Effector memory CD8-positive, alpha-beta T cell (primary cell): ENCODE measurements at regions not wholly inside any gene's neighbourhood (a gene's known extent, or its start where the extent isn't known, plus 50 kb on each side); places are given as distances from the start of the nearest gene placed in this dataset.
"Not testable (repeated sequence)": the region's sequence is repeated elsewhere in the genome, so short reads cannot be mapped to it uniquely, and the experiment has no call there.

Experiments
- ATAC-seq: fragments of 150-1000 bp; cut with Tn5 transposase; replicated peaks from 2 replicates; pipeline ENCODE4 v1.10.0; 2021; ENCODE audit warnings: mild to moderate bottlenecking, moderate library complexity
- DNase-seq, 3 experiments: peaks; one replicate each; pipeline ENCODE4 v3.0.0; 2021
- H3K27ac Mint-ChIP-seq, 2 donors: one replicate each; pipeline ENCODE4 v1.8.0; 2022; ENCODE audit warnings: mild to moderate bottlenecking in 2 of 2, mixed read lengths in 2 of 2, moderate library complexity in 2 of 2
- H3K27me3 Mint-ChIP-seq, 2 donors: one replicate each; pipeline ENCODE4 v1.8.0; 2022; ENCODE audit warnings: mixed read lengths in 2 of 2
- H3K36me3 Mint-ChIP-seq: one replicate; pipeline ENCODE4 v1.8.0; 2022; ENCODE audit warnings: mild to moderate bottlenecking, moderate library complexity, mixed read lengths; ENCODE audit not compliant: insufficient read depth
- H3K4me1 Mint-ChIP-seq, 2 donors: one replicate each; pipeline ENCODE4 v1.8.0; 2022; ENCODE audit warnings: low read depth in 2 of 2, mixed read lengths in 2 of 2
- H3K4me3 Mint-ChIP-seq, 2 donors: one replicate each; pipeline ENCODE4 v1.8.0; 2022; ENCODE audit warnings: mild to moderate bottlenecking in 2 of 2, mixed read lengths in 2 of 2, moderate library complexity in 2 of 2
- H3K9me3 Mint-ChIP-seq, 2 donors: one replicate each; pipeline ENCODE4 v1.8.0; 2022; ENCODE audit warnings: mixed read lengths in 2 of 2

DNA sequence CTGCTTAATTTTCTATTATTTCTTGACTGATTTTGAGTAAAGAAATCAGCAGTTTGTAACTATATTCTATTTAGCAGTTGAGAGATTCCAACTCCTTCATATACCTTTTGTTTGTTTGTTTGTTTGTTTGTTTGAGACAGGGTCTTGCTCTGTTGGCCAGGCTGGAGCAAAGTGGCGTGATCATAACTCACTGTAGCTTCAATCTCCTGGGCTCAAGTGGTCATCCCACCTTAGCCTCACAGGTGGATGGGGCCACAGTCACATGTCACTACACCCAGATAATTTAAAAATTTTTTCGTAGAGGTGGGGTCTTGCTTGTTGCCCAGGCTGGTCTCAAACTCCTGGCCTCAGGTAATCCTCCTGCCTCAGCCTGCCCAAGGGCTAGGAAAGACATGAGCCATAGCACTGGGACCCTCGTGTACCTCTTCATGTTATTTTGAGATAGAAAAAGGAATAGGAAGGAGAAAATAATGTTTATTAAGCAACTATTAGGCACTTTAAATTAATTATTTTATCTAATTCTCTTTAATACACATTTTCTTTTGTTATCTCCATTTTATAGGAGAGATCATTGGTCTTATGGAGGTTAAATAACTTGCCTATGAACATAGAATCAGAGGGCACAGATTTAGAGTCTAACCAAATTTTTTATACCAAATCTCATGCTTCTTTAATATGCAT is 133.0 kb downstream of the ZNF608 start:
- DNase-seq, result no peak
- Mint-ChIP-seq H3K4me1 (no peaks in the 10 kb centered on the region), H3K4me3 (no peak overlapping the region), H3K27ac (no peak overlapping the region), H3K27me3 (no peaks in the 10 kb centered on the region), H3K9me3 (peaks cover 4 to 7% of the 10 kb centered on the region in 2 donors), H3K36me3 (no peaks in the 10 kb centered on the region)
- no peak for ATAC-seq

DNA sequence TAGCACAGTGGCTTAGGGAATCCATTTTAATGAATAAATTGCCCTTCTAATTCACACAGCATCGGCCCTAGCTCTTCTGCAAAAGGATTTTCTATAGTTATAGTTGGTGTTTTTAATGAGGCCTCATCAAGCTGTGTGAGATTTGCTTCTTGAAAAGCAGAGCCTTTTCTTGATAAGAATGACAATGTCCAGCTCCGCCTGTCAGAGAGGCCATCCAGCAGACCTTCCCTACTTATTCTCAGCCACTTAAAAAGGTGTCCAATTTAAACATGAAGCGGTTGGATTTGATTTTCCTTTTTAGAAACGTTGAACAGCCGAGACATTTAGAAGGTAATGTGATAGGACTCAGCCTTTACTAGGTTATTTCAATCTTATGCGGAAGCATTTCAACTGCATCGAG is 134.4 kb downstream of the ZNF608 start:
- Mint-ChIP-seq H3K9me3 (peaks cover 14 to 15% of the 10 kb centered on the region in 2 donors), H3K27me3 (no peaks in the 10 kb centered on the region), H3K4me1 (no peaks in the 10 kb centered on the region), H3K4me3 (no peak overlapping the region), H3K36me3 (no peaks in the 10 kb centered on the region), H3K27ac (no peak overlapping the region)
- no peak for DNase-seq
- no peak for ATAC-seq

DNA sequence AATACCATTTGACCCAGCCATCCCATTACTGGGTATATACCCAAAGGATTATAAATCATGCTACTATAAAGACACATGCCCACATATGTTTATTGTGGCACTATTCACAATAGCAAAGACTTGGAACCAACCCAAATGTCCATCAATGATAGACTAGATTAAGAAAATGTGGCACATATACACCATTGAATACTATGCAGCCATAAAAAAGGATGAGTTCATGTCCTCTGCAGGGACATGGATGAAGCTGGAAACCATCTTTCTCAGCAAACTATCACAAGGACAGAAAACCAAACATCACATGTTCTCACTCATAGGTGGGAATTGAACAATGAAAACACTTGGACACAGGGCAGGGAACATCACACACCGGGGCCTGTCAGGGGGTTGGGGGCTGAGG is 135.2 kb downstream of the ZNF608 start:
- not testable (repeated sequence) for H3K36me3 Mint-ChIP-seq, H3K27ac Mint-ChIP-seq, H3K4me1 Mint-ChIP-seq, H3K27me3 Mint-ChIP-seq, H3K4me3 Mint-ChIP-seq, DNase-seq, ATAC-seq
- H3K9me3 Mint-ChIP-seq, result peaks cover 14 to 15% of the 10 kb centered on the region in 2 donors

DNA sequence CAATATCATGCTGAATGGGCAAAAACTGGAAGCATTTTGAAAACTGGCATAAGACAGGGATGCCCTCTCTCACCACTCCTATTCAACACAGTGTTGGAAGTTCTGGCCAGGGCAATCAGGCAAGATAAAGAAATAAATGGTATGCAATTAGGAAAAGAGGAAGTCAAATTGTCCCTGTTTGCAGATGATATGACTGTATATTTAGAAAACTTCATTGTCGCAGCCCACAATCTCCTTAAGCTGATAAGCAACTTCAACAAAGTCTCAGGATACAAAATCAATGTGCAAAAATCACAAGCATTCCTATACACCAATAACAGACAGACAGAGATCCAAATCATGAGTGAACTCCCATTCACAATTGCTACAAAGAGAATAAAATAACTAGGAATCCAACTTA is 136.8 kb downstream of the ZNF608 start:
- H3K27ac Mint-ChIP-seq, H3K36me3 Mint-ChIP-seq, DNase-seq, H3K4me3 Mint-ChIP-seq, H3K4me1 Mint-ChIP-seq, ATAC-seq, H3K27me3 Mint-ChIP-seq: not testable (repeated sequence)
- peaks cover 14 to 15% of the 10 kb centered on the region in 2 donors for H3K9me3 Mint-ChIP-seq

DNA sequence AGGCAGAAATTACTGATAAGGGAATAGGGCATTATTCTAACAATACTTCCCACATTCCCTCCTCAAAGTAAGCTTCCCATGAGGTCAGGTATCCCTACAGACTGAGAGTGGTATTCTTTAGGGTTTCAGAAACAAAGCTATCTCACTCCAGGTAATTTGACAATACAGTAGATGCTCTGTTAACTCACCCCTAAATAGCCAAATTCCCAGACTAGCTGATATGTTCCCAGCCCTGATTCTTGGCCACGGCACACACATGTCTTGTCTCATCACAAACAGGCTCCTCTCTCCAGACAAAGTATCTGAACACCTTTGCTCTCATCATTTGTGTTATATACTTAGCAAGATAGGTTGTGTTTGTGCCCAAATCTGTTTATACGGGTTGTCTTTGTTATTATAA is 139.9 kb downstream of the ZNF608 start:
- ATAC-seq (no peak), DNase-seq (no peak)
- H3K9me3 Mint-ChIP-seq, result peaks cover 11 to 15% of the 10 kb centered on the region in 2 donors
- H3K4me1 Mint-ChIP-seq, result no peaks in the 10 kb centered on the region
- no peaks in the 10 kb centered on the region for H3K27me3 Mint-ChIP-seq
- no peak overlapping the region for H3K4me3 Mint-ChIP-seq
- no peaks in the 10 kb centered on the region for H3K36me3 Mint-ChIP-seq
- H3K27ac Mint-ChIP-seq, result no peak overlapping the region

DNA sequence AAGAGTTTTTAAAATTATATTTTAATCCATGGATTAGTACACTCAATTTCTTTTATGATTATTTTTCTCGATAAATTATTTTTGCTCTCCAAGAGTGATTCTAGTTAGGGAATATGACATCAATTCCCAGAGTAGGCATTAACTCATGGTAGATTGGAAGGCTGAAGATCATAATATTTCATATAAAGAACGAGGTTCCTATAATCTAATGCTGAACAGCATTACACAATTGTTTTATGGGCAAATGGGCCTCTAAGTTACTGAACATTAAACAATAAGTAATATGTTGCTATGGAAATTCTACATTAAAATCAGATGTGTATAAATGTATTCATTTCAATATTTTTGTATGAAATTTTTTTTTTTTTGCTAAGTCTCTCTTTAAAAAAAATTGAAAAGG is 140.3 kb downstream of the ZNF608 start:
- H3K4me3 Mint-ChIP-seq, result no peak overlapping the region
- H3K36me3 Mint-ChIP-seq, result no peaks in the 10 kb centered on the region
- H3K9me3 Mint-ChIP-seq, result peaks cover 11 to 15% of the 10 kb centered on the region in 2 donors
- DNase-seq (no peak), ATAC-seq (no peak)
- H3K27ac Mint-ChIP-seq, result no peak overlapping the region
- no peaks in the 10 kb centered on the region for H3K27me3 Mint-ChIP-seq
- no peaks in the 10 kb centered on the region for H3K4me1 Mint-ChIP-seq

DNA sequence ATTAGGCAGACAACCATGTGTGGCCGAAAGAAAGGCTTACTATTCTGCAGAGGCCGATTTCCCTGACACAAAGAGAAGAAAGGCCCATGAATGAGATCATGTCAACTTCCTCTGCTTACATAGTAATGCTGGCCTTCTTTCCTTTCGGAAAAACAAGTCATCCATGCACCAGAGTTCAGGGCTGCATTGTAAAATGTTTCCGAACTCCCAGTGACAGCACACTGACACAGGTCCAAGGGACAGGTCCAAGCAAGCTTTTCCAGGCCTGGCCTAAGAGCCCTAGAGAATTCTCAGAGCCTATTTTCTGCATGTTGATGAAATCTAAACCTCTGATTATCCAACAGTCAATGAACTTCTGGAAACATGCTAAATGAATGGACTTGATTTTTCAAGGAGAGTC is 140.9 kb downstream of the ZNF608 start:
- ATAC-seq (no peak), DNase-seq (no peak)
- H3K27ac Mint-ChIP-seq, result no peak overlapping the region

DNA sequence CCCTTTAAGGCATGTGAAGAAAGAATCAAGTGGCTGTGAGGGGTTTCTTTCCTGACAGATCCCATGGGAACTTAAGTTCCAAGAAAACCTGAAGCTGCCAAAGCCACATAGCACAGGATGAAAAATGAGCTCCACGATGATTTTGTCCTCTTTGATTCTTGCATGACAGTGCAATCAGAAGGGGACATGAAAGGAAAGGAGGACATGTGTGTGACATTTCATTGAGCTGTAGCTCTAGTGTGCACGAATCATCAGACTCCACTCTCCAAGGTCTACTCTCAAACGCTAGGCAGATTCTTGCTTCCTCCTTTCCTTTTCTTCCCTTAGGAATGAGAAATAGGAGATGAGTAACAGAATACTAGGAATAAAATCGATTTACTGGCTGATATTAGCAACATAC is 142.0 kb downstream of the ZNF608 start:
- Mint-ChIP-seq H3K27ac (no peak overlapping the region), H3K36me3 (no peaks in the 10 kb centered on the region), H3K4me1 (no peaks in the 10 kb centered on the region), H3K4me3 (no peak overlapping the region), H3K9me3 (peaks cover 8 to 15% of the 10 kb centered on the region in 2 donors), H3K27me3 (no peaks in the 10 kb centered on the region)
- no peak for DNase-seq
- no peak for ATAC-seq

More for the DNA sequence above, 140.9 kb downstream of the ZNF608 start:
- Mint-ChIP-seq H3K27me3 (no peaks in the 10 kb centered on the region), H3K9me3 (peaks cover 11 to 15% of the 10 kb centered on the region in 2 donors), H3K4me3 (no peak overlapping the region), H3K36me3 (no peaks in the 10 kb centered on the region), H3K4me1 (no peaks in the 10 kb centered on the region)

DNA sequence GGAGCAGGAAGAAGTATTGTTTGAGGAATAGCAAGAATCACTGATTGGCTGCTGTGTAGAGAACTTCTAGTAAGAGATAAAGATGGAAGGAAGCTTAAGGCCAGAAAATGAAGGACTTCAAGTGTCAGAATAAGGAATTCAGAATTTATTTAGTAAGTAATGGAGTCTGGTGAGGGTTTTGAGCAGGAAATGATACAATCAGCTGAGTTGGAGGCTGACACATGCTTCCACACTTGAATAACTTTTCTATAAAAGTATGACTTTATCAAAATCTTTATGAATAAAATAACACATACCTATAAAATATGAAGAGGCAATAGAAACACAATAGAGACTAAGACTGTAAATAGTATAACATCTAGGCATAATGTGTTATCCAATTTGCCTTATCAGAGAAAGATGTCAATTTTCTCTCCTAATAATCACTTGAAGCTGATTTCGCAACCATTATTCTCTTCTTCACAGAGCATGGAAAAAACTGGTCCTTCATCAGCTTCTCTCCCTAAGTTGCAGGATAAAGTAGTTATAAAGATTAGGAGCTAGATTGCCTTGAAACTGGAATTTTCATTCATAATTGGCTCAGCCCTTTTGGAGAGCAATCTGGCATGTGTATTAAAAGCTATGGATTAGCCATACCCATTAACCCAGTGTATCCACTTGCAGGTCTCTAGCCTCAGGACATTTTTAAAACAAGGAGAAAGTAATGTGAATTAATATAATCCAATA is 143.4 kb downstream of the ZNF608 start:
- no peak overlapping the region for H3K27ac Mint-ChIP-seq
- H3K9me3 Mint-ChIP-seq, result peaks cover 6 to 8% of the 10 kb centered on the region in 2 donors
- no peak overlapping the region for H3K4me3 Mint-ChIP-seq
- ATAC-seq (no peak), DNase-seq (no peak)
- no peaks in the 10 kb centered on the region for H3K27me3 Mint-ChIP-seq
- no peaks in the 10 kb centered on the region for H3K4me1 Mint-ChIP-seq
- H3K36me3 Mint-ChIP-seq, result no peaks in the 10 kb centered on the region

DNA sequence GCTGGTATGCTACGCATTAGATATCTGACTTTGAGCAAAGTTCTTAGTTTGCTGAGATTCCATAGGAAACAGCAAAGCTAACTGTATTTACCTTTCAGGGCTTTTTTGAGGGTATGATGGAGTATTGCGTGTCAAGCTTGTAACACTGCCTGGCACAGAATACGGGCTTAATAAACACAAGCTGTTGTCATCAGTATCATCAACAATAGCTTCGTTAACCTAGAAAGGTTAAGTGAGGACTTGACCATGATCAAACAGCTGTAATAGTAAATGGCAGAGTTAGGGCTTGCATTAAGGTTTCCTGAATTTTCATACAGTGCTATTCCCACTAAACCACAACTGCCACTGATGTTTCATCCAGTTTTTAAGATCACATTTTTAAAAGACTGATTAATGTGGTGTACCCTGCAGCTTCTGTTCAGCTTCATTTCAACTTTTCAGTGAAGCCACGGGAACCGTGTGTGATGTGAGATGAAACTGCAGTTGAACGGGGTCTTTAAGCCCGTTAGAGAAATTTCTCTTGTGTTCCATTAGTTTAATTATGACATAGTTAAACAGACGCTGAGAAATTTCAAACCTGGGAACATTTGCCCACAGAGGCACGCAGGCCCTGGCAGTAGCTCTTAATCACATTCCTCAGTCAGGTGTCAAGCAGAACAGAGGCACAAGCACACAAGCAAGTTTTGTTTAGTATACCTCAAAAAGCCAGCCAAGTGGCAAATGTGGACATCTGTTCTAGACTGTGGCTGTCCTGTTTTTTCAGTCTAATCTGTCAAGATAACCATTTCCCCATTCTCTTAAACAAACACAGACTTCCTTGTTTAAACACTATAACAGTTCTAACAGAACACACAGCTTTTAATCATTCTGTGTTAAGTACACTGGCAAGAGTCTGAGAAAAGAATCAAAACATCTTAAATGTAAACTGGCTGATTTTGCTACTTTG is 147.1 kb downstream of the ZNF608 start:
- Mint-ChIP-seq H3K9me3 (peaks cover 0 to 3% of the 10 kb centered on the region in 2 donors), H3K27ac (no peak overlapping the region), H3K27me3 (no peaks in the 10 kb centered on the region), H3K4me3 (no peak overlapping the region), H3K4me1 (no peaks in the 10 kb centered on the region), H3K36me3 (no peaks in the 10 kb centered on the region)
- DNase-seq, result no peak
- no peak for ATAC-seq

DNA sequence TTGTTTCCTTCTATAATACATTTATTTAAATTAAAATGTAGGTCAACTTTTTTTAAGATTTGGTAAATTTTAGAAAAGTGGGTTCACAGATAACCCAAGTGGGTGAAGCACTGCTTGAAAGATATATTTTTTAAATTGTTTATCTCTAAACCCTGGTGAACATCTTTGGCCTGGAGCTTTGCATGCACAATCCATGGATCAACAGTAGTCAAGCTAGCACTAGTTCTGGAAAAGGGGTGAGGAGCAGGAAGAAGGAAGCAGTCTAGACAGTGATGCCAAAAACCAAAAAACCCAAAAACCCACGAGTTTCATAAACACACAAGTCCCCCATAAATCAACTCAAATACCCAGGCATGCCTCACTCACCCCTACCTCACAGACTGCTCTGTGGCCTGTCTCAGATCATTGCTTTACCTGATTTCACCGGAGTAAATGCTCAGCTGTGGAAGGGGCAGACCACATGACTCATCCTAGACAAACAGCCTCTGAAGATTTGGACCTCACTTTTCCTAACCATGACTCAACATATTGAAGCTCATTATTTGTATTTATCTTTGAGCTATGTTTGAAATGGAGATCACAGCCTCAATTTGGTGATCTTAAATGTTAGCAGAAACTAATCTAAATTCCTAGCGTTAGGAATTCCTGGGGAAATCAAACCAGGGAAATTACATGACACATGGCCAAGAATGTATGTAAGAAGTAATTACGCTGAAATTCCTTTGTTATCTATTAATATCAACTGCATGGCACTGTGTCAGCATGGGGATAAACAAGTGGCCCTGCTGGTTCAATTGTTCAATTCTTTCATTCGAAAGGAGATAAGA is 149.6 kb downstream of the ZNF608 start:
- no peak overlapping the region for H3K27ac Mint-ChIP-seq
- peaks cover 0 to 3% of the 10 kb centered on the region in 2 donors for H3K9me3 Mint-ChIP-seq
- ATAC-seq, result no peak
- no peak overlapping the region for H3K4me3 Mint-ChIP-seq
- H3K36me3 Mint-ChIP-seq, result no peaks in the 10 kb centered on the region
- DNase-seq, result no peak
- no peaks in the 10 kb centered on the region for H3K4me1 Mint-ChIP-seq
- H3K27me3 Mint-ChIP-seq, result no peaks in the 10 kb centered on the region

DNA sequence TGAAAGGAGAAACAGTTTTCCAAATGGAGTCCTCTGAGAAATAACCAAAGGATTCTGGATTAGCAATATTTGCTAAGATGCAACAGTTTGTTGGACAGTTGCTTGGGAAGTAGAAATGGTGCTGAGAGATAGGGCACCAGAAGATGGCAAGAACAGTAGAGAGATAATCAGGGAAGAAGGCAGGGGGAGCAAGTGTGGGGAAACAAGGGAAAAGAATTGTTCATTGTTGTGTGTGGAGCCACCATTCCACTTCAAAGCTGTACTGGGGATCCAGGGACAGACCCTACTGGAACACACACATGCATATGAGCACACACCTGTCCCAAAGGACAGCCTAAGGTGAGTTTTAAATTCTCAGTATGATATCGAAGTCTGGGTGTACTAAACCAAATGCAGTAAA is 152.5 kb downstream of the ZNF608 start:
- Mint-ChIP-seq H3K9me3 (peaks cover 0 to 7% of the 10 kb centered on the region in 2 donors), H3K36me3 (no peaks in the 10 kb centered on the region), H3K27ac (no peak overlapping the region), H3K4me3 (no peak overlapping the region), H3K27me3 (no peaks in the 10 kb centered on the region), H3K4me1 (no peaks in the 10 kb centered on the region)
- DNase-seq, result no peak
- no peak for ATAC-seq

DNA sequence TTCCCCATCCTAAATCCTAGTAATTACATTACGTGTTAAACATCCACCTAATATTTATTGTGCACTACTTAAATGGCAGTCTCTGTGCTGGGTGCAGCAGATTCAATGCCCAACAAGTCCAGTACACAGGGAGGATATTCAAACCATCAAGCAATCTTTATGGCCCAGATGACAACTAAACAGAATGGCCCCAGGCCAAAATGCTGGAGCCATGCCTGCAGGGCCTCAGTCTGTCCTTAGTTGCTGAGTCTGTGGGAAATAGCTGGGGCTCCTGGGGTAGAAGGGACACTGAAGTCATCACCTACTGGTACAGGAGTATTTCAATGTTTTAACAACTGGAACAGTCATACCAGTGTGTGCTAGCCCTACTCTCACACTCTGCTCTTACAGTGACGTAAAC is 153.5 kb downstream of the ZNF608 start:
- Mint-ChIP-seq H3K4me1 (no peaks in the 10 kb centered on the region), H3K36me3 (no peaks in the 10 kb centered on the region), H3K4me3 (no peak overlapping the region), H3K27me3 (no peaks in the 10 kb centered on the region), H3K27ac (no peak overlapping the region), H3K9me3 (peaks cover 0 to 7% of the 10 kb centered on the region in 2 donors)
- ATAC-seq, result no peak
- no peak for DNase-seq
